Fibroblast of lung (primary cell): ENCODE measurements at regions not wholly inside any gene's neighbourhood (a gene's known extent, or its start where the extent isn't known, plus 50 kb on each side); places are given as distances from the start of the nearest gene placed in this dataset.

Source experiments
- DNase-seq, 2 donors: peaks; one replicate each; pipeline versions ENCODE4 v3.0.0 to v3.0.0-alpha.2; 2010; ENCODE audit warnings: low read depth in 2 of 2
- H2AFZ ChIP-seq: 2 replicates; pipeline ENCODE4 v1.5.1; 2012; ENCODE audit warnings: low read length, control low read depth, inconsistent platforms
- H3K27ac ChIP-seq: 2 replicates; pipeline ENCODE4 v1.5.1; 2011; ENCODE audit warnings: low read length, control low read depth; ENCODE audit not compliant: insufficient read depth
- H3K27me3 ChIP-seq: 2 replicates; pipeline ENCODE4 v1.5.1; 2011; ENCODE audit warnings: mild to moderate bottlenecking, low read length; ENCODE audit not compliant: control insufficient read depth, insufficient read depth
- H3K36me3 ChIP-seq: 2 replicates; pipeline ENCODE4 v1.5.1; 2011; ENCODE audit warnings: low read length; ENCODE audit not compliant: control insufficient read depth, insufficient read depth
- H3K4me1 ChIP-seq: 2 replicates; pipeline ENCODE4 v1.5.1; 2011; ENCODE audit warnings: low read length; ENCODE audit not compliant: control insufficient read depth, insufficient read depth; ENCODE audit errors: extremely low read depth
- H3K4me2 ChIP-seq: 2 replicates; pipeline ENCODE4 v1.5.1; 2011; ENCODE audit warnings: low read length, control low read depth; ENCODE audit not compliant: insufficient read depth; ENCODE audit errors: extremely low read depth
- H3K4me3 ChIP-seq, 4 experiments: fragments of 200-600 bp in 1 of 4; sonication (generic) in 1 of 4; replicated peaks in 1 of 4; 2 replicates each; pipeline ENCODE4 v1.5.1; 2011 to 2016; ENCODE audit warnings: low read length in 4 of 4, low read depth in 3 of 4, mild to moderate bottlenecking in 3 of 4, control low read depth in 2 of 4, inconsistent platforms in 1 of 4, mixed read lengths in 1 of 4; ENCODE audit not compliant: insufficient read depth in 1 of 4; ENCODE audit errors: control extremely low read depth in 1 of 4
- H3K79me2 ChIP-seq: 2 replicates; pipeline ENCODE4 v1.5.1; 2012; ENCODE audit warnings: mild to moderate bottlenecking, low read length, inconsistent platforms; ENCODE audit not compliant: control insufficient read depth, insufficient read depth
- H3K9ac ChIP-seq: 2 replicates; pipeline ENCODE4 v1.5.1; 2011; ENCODE audit warnings: mild to moderate bottlenecking, low read length, control low read depth; ENCODE audit not compliant: insufficient read depth
- H3K9me3 ChIP-seq: 2 replicates; pipeline ENCODE4 v1.5.1; 2012; ENCODE audit warnings: low read depth, low read length; ENCODE audit not compliant: control insufficient read depth, insufficient read depth
- H4K20me1 ChIP-seq: 2 replicates; pipeline ENCODE4 v1.5.1; 2011; ENCODE audit warnings: low read length; ENCODE audit not compliant: control insufficient read depth, insufficient read depth; ENCODE audit errors: extremely low read depth
- CTCF ChIP-seq, 2 donors: IDR thresholded peaks in 1 of 2; conservative IDR thresholded peaks in 1 of 2; 1 replicate in 1 of 2; 2 replicates in 1 of 2; pipeline ENCODE4 v1.5.1; 2011 to 2012; ENCODE audit warnings: low read length in 2 of 2, control low read depth in 1 of 2, inconsistent platforms in 1 of 2, low read depth in 1 of 2, mild to moderate bottlenecking in 1 of 2
- EZH2 ChIP-seq: IDR thresholded peaks from 2 replicates; pipeline ENCODE4 v1.5.1; 2012; ENCODE audit warnings: low read length, control low read depth, mild to moderate bottlenecking; ENCODE audit errors: missing control alignments

GRCh38 chr1:69319287-69319686 is 248.4 kb upstream of the LRRC7 start:
- no peaks in the 10 kb centered on the region for H3K4me1 ChIP-seq
- no peaks in the 10 kb centered on the region for H4K20me1 ChIP-seq
- H3K27me3 ChIP-seq = no peaks in the 10 kb centered on the region
- no peak for TF ChIP-seq CTCF (conservative IDR thresholded peaks at IDR 0.05 in 1 of 2, IDR thresholded peaks at IDR 0.05 in 1 of 2; ENCODE audit: low read depth in 1 of 2, low read length in 2 of 2)
- no peak for TF ChIP-seq EZH2
- no peaks in the 10 kb centered on the region for H3K9me3 ChIP-seq
- no peaks in the 10 kb centered on the region for H3K36me3 ChIP-seq
- DNase-seq = no peak
- H3K4me2 ChIP-seq = no peak overlapping the region
- no peak overlapping the region for H3K27ac ChIP-seq
- no peak overlapping the region for H3K4me3 ChIP-seq
- no peak overlapping the region for H2AFZ ChIP-seq
- no peak overlapping the region for H3K9ac ChIP-seq
- H3K79me2 ChIP-seq = no peaks in the 10 kb centered on the region

- DNase-seq = no peak
- Histone ChIP-seq H3K36me3 (no peaks in the 10 kb centered on the region), H2AFZ (no peak overlapping the region), H3K4me3 (no peak overlapping the region), H3K9me3 (no peaks in the 10 kb centered on the region), H4K20me1 (no peaks in the 10 kb centered on the region), H3K4me1 (no peaks in the 10 kb centered on the region), H3K79me2 (no peaks in the 10 kb centered on the region), H3K27ac (no peak overlapping the region), H3K4me2 (no peak overlapping the region), H3K9ac (no peak overlapping the region), H3K27me3 (no peaks in the 10 kb centered on the region)
- TF ChIP-seq CTCF (conservative IDR thresholded peaks at IDR 0.05 in 1 of 2, IDR thresholded peaks at IDR 0.05 in 1 of 2; ENCODE audit: low read depth in 1 of 2, low read length in 2 of 2) = no peak
- TF ChIP-seq EZH2 = no peak
These were observed 246.9 kb upstream of the LRRC7 start for GRCh38 chr1:69320757-69321211.

- Histone ChIP-seq H3K4me3 (no peak overlapping the region), H4K20me1 (no peaks in the 10 kb centered on the region), H2AFZ (no peak overlapping the region), H3K36me3 (no peaks in the 10 kb centered on the region), H3K9me3 (no peaks in the 10 kb centered on the region), H3K4me2 (no peak overlapping the region), H3K27ac (no peak overlapping the region), H3K27me3 (no peaks in the 10 kb centered on the region), H3K79me2 (no peaks in the 10 kb centered on the region), H3K9ac (no peak overlapping the region), H3K4me1 (no peaks in the 10 kb centered on the region)
- TF ChIP-seq CTCF (conservative IDR thresholded peaks at IDR 0.05 in 1 of 2, IDR thresholded peaks at IDR 0.05 in 1 of 2; ENCODE audit: low read depth in 1 of 2, low read length in 2 of 2) (no peak), EZH2 (no peak)
- no peak for DNase-seq
These were observed 246.4 kb upstream of the LRRC7 start for GRCh38 chr1:69321311-69321710.
